NCI-H345 treated with DMSO at 0.1 percent for 48 hours (cell line): ENCODE measurements at regions not wholly inside any gene's neighbourhood (a gene's known extent, or its start where the extent isn't known, plus 50 kb on each side); places are given as distances from the start of the nearest gene placed in this dataset.
A peak's percentile ranks its signal among the peaks of the same experiment; 100 is the strongest.

ENCODE experiments used
- DNase-seq: peaks from one replicate; lab custom pipeline; 2025; ENCODE audit not compliant: unreplicated experiment; lab: John Stamatoyannopoulos, UW

- no peak for DNase-seq
These were observed 228.2 kb upstream of the ZPLD1 start for GRCh38 chr3:102206511-102207031.

GRCh38 chr3:102207151-102207571 is 227.7 kb upstream of the ZPLD1 start:
- no peak for DNase-seq

GRCh38 chr3:102215166-102215565 is 219.6 kb upstream of the ZPLD1 start:
- no peak for DNase-seq

- no peak for DNase-seq
These were observed 211.7 kb upstream of the ZPLD1 start for GRCh38 chr3:102223132-102223531.

GRCh38 chr3:102224171-102224570 is 210.6 kb upstream of the ZPLD1 start:
- DNase-seq = no peak

- no peak for DNase-seq
These were observed 209.8 kb upstream of the ZPLD1 start for GRCh38 chr3:102225005-102225404.

GRCh38 chr3:102225407-102226132 is 209.2 kb upstream of the ZPLD1 start:
- DNase-seq = peak; percentile 3

- no peak for DNase-seq
These were observed 208.4 kb upstream of the ZPLD1 start for GRCh38 chr3:102226463-102226862.

- peak; percentile 12 for DNase-seq
These were observed 205.7 kb upstream of the ZPLD1 start for GRCh38 chr3:102229062-102229655.

GRCh38 chr3:102230057-102230456 is 204.8 kb upstream of the ZPLD1 start:
- no peak for DNase-seq

GRCh38 chr3:102233881-102234280 is 200.9 kb upstream of the ZPLD1 start:
- DNase-seq = no peak

GRCh38 chr3:102235679-102236078 is 199.1 kb upstream of the ZPLD1 start:
- no peak for DNase-seq

GRCh38 chr3:102237181-102237580 is 197.6 kb upstream of the ZPLD1 start:
- no peak for DNase-seq

- DNase-seq = no peak
These were observed 197.0 kb upstream of the ZPLD1 start for GRCh38 chr3:102237838-102238237.

GRCh38 chr3:102238362-102238761 is 196.5 kb upstream of the ZPLD1 start:
- DNase-seq = no peak

- no peak for DNase-seq
These were observed 194.1 kb upstream of the ZPLD1 start for GRCh38 chr3:102240720-102241119.

GRCh38 chr3:102248981-102249705 is 185.7 kb upstream of the ZPLD1 start:
- no peak for DNase-seq

GRCh38 chr3:102255736-102256135 is 179.1 kb upstream of the ZPLD1 start:
- no peak for DNase-seq

GRCh38 chr3:102258666-102259227 is 176.1 kb upstream of the ZPLD1 start:
- no peak for DNase-seq

GRCh38 chr3:102259663-102260062 is 175.2 kb upstream of the ZPLD1 start:
- DNase-seq = no peak

GRCh38 chr3:102265720-102266119 is 169.1 kb upstream of the ZPLD1 start:
- DNase-seq = no peak

GRCh38 chr3:102269406-102269805 is 165.4 kb upstream of the ZPLD1 start:
- no peak for DNase-seq
